ENCODE measurements at regions not wholly inside any gene's neighbourhood (a gene's known extent, or its start where the extent isn't known, plus 50 kb on each side); places are given as distances from the start of the nearest gene placed in this dataset.

DNA sequence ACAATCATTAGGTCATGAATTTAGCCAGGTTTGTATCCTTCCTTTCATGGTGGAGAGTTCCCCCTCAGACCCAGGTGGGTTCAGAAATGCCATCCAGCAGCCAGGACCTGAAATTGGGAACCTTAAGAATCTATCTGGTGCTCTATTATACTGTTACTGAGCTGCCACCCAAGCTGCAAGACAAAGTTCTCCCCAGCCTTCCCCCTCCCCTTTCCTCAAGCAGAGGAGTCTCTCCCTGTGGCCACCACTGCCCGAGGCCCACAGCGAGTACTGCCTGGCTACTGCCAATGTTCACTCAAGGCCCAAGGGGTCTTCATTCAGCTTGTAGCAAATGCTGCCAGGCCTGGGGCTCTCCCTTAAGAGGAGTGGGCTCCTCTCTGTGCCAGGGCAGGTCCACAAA is 133.8 kb downstream of the TMEM38B start:
- H3K4me1 ChIP-seq, result no peaks in the 10 kb centered on the region
- no peak overlapping the region for H3K4me3 ChIP-seq
- peaks cover 0 to 10% of the 10 kb centered on the region in 2 donors for H3K9me3 ChIP-seq
- no peaks in the 10 kb centered on the region for H3K36me3 ChIP-seq
- no peak overlapping the region for H3K27ac ChIP-seq
- TF ChIP-seq, protein P1, sequence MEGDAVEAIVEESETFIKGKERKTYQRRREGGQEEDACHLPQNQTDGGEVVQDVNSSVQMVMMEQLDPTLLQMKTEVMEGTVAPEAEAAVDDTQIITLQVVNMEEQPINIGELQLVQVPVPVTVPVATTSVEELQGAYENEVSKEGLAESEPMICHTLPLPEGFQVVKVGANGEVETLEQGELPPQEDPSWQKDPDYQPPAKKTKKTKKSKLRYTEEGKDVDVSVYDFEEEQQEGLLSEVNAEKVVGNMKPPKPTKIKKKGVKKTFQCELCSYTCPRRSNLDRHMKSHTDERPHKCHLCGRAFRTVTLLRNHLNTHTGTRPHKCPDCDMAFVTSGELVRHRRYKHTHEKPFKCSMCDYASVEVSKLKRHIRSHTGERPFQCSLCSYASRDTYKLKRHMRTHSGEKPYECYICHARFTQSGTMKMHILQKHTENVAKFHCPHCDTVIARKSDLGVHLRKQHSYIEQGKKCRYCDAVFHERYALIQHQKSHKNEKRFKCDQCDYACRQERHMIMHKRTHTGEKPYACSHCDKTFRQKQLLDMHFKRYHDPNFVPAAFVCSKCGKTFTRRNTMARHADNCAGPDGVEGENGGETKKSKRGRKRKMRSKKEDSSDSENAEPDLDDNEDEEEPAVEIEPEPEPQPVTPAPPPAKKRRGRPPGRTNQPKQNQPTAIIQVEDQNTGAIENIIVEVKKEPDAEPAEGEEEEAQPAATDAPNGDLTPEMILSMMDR (IDR thresholded peaks at IDR 0.05), result no peak
- no peaks in the 10 kb centered on the region for H3K27me3 ChIP-seq
- DNase-seq (ENCODE audit: low spot score), result no peak

- H3K4me3 ChIP-seq, result no peak overlapping the region
- peaks cover 0 to 7% of the 10 kb centered on the region in 2 donors for H3K9me3 ChIP-seq
- no peaks in the 10 kb centered on the region for H3K36me3 ChIP-seq
- no peak for DNase-seq (ENCODE audit: low spot score)
- no peak overlapping the region for H3K27ac ChIP-seq
- no peaks in the 10 kb centered on the region for H3K27me3 ChIP-seq
- TF ChIP-seq, protein P1 (IDR thresholded peaks at IDR 0.05), result no peak
- no peaks in the 10 kb centered on the region for H3K4me1 ChIP-seq
Measured at GRCh38 chr9:105828596-105829213, 134.4 kb downstream of the TMEM38B start.

DNA sequence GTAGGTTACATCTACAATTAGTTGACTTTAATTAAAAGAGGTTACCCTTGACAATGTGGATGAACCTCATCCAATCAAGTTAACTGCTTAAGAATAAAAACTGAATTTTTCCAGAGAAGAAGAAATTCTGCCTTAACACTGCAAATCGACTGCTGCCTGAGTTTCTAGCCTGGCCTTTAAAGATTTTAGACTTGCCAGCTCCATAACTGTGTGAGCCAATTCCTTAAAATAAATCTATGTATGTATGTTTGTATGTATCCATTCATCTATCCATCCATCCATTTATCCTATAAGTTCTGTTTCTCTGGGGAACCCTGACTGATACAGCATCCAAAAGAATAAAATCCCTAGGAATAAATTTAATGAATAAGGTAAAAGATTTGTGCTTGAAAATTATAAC is 136.1 kb downstream of the TMEM38B start:
- no peaks in the 10 kb centered on the region for H3K27me3 ChIP-seq
- H3K4me3 ChIP-seq, result no peak overlapping the region
- no peaks in the 10 kb centered on the region for H3K4me1 ChIP-seq
- TF ChIP-seq, protein P1 (IDR thresholded peaks at IDR 0.05), result no peak
- H3K27ac ChIP-seq, result no peak overlapping the region
- H3K36me3 ChIP-seq, result no peaks in the 10 kb centered on the region
- H3K9me3 ChIP-seq, result no peaks in the 10 kb centered on the region
- DNase-seq (ENCODE audit: low spot score), result no peak

GRCh38 chr9:105832096-105832710 is 137.9 kb downstream of the TMEM38B start:
- DNase-seq (ENCODE audit: low spot score), result no peak
- Histone ChIP-seq H3K27me3 (no peaks in the 10 kb centered on the region), H3K27ac (no peak overlapping the region), H3K4me1 (no peaks in the 10 kb centered on the region), H3K4me3 (no peak overlapping the region), H3K9me3 (no peaks in the 10 kb centered on the region), H3K36me3 (no peaks in the 10 kb centered on the region)
- TF ChIP-seq, protein P1 (IDR thresholded peaks at IDR 0.05), result no peak

- no peaks in the 10 kb centered on the region for H3K36me3 ChIP-seq
- TF ChIP-seq, protein P1 (IDR thresholded peaks at IDR 0.05), result no peak
- H3K27ac ChIP-seq, result no peak overlapping the region
- H3K4me1 ChIP-seq, result no peaks in the 10 kb centered on the region
- DNase-seq (ENCODE audit: low spot score), result no peak
- no peak overlapping the region for H3K4me3 ChIP-seq
- H3K27me3 ChIP-seq, result no peaks in the 10 kb centered on the region
- no peaks in the 10 kb centered on the region for H3K9me3 ChIP-seq
Measured at GRCh38 chr9:105833271-105833975, 139.1 kb downstream of the TMEM38B start.

Measured in right atrium auricular region (tissue), 2 donors.